H1 (cell line): ENCODE measurements at regions not wholly inside any gene's neighbourhood (a gene's known extent, or its start where the extent isn't known, plus 50 kb on each side); places are given as distances from the start of the nearest gene placed in this dataset.

Experiments used
- CEBPB ChIP-seq: IDR thresholded peaks from 2 replicates; pipeline ENCODE4 v1.6.1; 2012; ENCODE audit warnings: low read depth, low read length
- EP300 ChIP-seq, 2 experiments: IDR thresholded peaks; 1 replicate in 1 of 2; 2 replicates in 1 of 2; pipeline ENCODE4 v1.6.1; 2011 to 2012; ENCODE audit warnings: low read depth in 2 of 2, low read length in 2 of 2, mild to moderate bottlenecking in 2 of 2, borderline replicate concordance in 1 of 2, inconsistent platforms in 1 of 2, moderate library complexity in 1 of 2
- EZH2 ChIP-seq: fragments of 200-600 bp; sonication (generic); IDR thresholded peaks from 2 replicates; pipeline ENCODE4 v1.7.1; 2012; ENCODE audit warnings: low read depth, mild to moderate bottlenecking, moderate library complexity, low read length, inconsistent platforms; ENCODE audit not compliant: severe bottlenecking
- TF ChIP-seq, protein P1 (sequence below), 3 experiments: IDR thresholded peaks; 1 replicate in 2 of 3; 2 replicates in 1 of 3; pipeline versions ENCODE4 v1.5.1 to v1.6.1; 2011; ENCODE audit warnings: low read length in 3 of 3, mild to moderate bottlenecking in 3 of 3, inconsistent platforms in 2 of 3, low read depth in 1 of 3, moderate library complexity in 1 of 3; ENCODE audit not compliant: insufficient read depth in 1 of 3; ENCODE audit errors: control extremely low read depth in 1 of 3

DNA sequence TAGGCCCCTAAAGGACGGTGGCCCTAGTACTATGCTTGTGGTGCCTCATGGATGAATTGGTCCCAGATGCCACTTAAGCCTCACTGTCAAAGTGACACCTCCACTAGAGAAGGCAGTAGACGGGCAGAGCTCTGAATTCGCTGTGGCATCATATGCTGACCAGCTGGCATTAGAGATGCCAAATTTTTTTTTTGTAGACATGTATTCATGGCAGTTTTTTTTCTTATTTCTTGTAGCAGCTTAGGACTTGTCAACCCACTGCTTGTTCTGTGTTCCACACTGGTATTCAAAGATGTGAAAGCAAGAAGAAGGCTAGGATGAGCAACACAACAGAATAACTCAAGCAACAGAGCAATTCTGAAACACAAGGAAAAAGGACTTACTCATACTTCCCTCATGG is 212.5 kb downstream of the DLEU7 start:
- TF ChIP-seq CEBPB (no peak), EP300 (IDR thresholded peaks at IDR 0.05; ENCODE audit: borderline replicate concordance in 1 of 2, low read depth in 2 of 2, low read length in 2 of 2) (no peak), EZH2 (no peak)
- TF ChIP-seq, protein P1, sequence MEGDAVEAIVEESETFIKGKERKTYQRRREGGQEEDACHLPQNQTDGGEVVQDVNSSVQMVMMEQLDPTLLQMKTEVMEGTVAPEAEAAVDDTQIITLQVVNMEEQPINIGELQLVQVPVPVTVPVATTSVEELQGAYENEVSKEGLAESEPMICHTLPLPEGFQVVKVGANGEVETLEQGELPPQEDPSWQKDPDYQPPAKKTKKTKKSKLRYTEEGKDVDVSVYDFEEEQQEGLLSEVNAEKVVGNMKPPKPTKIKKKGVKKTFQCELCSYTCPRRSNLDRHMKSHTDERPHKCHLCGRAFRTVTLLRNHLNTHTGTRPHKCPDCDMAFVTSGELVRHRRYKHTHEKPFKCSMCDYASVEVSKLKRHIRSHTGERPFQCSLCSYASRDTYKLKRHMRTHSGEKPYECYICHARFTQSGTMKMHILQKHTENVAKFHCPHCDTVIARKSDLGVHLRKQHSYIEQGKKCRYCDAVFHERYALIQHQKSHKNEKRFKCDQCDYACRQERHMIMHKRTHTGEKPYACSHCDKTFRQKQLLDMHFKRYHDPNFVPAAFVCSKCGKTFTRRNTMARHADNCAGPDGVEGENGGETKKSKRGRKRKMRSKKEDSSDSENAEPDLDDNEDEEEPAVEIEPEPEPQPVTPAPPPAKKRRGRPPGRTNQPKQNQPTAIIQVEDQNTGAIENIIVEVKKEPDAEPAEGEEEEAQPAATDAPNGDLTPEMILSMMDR (IDR thresholded peaks at IDR 0.05; ENCODE audit: control extremely low read depth in 1 of 3, insufficient read depth in 1 of 3, low read depth in 1 of 3, low read length in 3 of 3) = no peak
